SKM-1 treated with dmso at 0.1 percent for 144 hours (cell line): ENCODE measurements at regions not wholly inside any gene's neighbourhood (a gene's known extent, or its start where the extent isn't known, plus 50 kb on each side); places are given as distances from the start of the nearest gene placed in this dataset.

Source experiments
- DNase-seq: peaks from one replicate; lab custom pipeline; 2025; ENCODE audit not compliant: unreplicated experiment; lab: John Stamatoyannopoulos, UW

DNA sequence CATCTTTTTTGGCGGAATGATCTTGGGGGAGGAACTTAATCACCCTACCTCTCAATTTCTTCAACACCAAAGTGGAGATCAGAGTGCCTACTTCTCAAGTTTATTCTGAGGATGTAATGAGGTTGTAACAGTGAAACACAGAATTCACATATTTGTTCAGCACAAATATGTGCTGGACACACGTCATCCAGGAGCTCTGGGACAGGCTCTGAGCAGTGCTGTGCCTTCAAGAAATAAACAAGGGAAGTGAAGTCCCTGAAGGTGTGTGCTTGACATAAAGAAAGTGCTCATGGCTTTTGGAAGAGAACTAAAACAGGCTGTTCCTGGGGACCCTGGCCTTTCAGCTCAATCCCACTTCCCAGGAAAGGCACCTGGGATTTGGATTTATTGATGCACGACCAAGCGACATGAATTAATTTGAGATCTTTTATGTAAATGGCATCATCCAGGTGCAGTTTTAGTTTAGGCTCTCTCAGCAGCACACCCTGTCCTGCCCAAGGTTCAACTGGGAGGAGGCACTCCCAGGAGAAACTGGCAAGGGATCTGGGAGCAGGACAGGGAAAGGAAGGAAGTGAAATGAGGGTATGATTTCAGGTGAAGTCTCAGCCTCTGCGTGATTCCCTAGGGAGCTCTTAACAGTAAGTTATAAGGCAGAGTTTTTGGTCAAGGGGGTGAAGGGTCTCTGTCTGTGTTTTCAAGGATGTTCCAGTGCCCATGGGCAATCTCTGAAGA lies 211.0 kb downstream of the FOXA2 start:
- no peak for DNase-seq

DNA sequence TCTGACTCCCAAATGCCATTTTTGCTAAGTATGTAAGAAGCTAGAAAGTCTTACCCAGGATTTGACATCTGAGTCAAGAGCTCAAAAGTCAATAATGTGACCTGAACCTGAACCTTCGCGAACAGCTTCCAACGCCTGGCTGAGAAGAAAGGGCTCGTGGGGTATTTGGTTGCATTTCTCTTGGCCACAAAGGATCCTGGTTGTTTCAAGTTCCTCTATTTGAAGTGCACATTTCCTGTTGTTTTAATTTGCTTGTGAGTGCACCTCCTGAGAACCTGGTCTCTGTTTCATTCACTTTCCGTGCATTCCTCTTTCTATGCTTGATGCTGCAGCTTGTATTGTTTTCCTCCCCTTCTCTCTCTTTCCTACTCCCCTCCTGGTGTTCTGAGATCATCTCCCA lies 212.5 kb downstream of the FOXA2 start:
- no peak for DNase-seq

DNA sequence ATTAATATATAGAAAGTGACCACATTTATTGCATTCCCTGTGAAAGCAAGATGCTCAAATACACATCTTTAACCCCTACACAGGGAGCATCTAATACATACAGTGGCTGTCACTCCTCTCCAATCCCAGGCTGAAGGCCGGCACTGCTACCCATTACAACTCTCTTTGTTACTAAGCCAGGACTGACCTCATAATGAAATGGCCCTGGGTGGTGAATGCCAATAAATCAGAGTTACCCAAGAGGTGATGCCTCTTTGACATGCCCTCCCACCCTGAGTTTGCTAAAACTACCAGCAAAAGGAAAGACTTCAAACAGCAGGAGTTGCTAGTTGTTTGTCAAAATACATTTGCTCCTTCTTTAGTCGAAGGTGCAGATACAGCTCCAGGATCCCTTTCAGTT lies 214.2 kb downstream of the FOXA2 start:
- no peak for DNase-seq

DNA sequence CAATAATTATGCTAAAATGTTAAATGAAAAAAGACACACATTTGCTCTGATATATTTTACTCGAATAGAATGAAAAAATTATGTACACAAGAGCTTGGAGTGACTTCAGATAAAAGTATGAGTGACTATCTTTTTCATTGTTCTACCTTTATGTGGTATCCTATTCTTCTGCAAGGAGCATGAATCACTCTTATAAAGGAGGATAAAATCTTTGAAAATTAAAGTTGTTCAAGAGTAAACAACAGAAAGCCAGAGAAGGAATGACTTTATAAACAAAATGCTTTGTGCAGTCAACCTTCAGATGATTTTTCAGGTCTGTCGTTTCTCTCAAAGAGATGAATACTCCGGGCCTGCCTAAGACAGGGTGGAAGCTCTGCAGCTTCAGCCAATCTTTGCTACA lies 215.3 kb downstream of the FOXA2 start:
- no peak for DNase-seq

DNA sequence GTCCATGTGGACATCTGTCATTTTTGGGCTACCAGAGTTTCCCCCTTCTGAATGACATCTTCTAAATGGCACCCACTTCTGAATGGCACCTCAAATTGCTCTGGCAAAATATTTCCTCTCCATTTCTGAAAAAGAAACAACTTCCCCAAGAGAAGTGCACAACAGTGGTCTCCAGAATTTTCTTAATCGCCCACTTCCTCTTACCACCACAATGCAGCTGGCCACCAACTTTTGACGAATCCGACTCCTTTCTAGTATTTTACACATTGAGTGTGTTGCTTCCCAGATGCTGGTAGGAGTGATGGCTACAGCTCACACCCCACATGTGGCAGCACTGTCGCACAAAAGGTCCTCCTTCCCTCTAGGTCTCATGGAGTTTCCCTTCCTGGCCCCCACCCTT lies 216.1 kb downstream of the FOXA2 start:
- DNase-seq = no peak

DNA sequence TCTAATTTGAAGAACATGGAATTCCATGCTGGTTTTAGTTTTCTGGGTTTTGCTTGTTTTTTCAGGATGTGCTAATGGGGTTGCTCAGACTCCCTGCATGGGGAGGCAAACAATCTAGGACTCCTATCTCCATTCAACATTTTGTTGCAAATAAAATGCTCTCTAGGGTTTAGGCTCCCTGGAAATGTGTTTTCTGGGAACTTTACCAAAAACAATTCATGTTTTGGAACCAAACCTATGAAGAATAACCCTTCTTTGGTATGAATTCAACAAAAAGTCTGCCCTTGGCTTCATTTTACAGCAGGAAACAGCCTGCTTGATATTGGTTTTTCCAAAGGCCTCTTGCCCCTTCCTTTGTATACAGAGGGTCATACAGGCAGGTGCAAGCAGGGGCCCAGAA lies 217.7 kb downstream of the FOXA2 start:
- no peak for DNase-seq

DNA sequence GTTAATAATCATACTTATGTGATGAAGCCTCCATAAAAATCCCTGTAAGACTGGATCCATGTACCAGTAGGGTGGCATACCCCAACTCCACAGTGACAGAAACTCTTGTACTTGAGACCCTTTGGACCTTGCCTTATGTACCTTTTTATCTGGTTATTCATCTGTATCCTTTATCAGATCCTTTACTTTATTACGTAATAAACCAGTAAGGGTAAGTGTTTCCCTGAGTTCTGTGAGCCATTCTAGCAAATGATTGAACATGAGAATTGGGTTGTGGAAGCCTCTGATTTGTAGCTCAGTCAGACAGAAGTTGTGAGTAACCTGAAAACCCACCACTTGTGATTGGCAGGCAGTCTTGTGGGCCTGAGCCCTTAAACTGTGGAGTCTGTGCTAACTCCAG lies 229.7 kb downstream of the FOXA2 start:
- DNase-seq = no peak

DNA sequence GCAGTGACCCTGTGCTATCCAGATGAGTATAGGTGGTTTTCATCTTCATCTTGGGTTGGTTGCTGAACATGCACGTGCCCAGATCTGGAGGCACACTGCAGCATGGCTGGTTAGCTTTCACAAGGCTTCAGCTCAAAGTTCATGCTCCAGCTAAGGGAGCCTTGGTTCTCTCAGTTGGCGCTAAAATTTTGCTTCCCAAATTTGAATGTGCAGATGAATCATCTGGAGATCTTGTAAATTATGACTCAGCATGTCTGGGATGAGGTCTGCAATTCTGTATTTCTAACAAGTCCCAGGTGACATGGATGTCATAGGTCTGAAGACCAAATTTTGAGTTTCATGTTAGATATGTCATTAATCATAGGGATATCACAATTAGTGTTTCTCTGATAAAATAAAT lies 230.8 kb downstream of the FOXA2 start:
- DNase-seq = no peak

DNA sequence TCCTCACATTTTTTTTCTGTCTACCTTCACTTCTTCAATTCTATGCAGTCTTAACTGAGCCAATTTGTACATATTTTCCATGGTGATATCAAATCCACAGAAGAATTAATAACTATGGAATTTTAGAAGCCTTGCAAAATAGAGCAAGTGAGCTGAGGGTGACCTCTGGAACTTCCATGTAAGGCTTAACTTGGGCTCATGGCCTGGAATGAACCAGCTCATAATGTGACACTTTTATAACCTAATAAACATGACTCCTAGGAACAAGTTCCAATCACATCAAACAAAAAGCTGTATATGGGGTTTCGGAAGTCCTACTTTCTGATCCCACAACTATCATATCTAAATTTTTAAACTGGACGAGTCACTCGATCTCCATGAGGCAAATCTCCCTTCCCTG lies 232.4 kb downstream of the FOXA2 start:
- no peak for DNase-seq

DNA sequence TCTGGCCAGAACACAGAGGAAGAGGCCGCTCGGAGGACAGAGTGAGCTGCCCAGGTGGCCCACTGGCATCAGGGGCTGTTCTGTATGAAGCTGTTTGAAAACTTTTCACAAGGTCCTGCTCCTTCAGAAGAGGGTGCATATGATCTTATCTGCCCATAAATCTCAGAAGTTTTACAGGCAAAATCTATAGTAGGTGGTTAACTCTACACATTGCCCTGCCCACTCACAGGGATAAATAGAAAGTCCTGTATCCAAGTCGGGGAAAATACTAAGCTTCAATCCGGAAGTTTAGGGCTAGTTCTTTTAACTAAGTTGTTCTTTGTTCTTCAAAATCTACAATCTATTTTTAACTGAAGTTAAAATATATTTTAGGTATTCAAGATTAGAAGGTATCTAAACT lies 233.7 kb downstream of the FOXA2 start:
- no peak for DNase-seq

DNA sequence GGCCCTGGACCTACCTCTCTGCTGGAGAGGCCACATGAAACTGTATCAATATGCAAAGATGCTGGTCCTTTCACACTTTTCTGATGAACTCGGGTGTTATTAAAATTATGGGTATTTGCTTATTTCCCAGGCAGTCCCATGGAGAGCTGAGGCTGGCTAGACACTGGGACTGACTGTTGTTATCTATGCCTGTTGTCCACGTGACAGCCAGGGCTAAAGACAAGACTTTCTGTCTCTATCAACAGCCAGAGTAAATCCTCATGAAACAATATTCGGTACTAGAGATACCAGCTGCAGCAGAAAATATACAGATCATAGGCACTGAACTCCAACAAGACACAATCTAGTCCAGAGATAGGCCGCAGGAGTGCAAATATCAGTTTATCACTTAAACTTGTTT lies 236.4 kb downstream of the FOXA2 start:
- DNase-seq = no peak

DNA sequence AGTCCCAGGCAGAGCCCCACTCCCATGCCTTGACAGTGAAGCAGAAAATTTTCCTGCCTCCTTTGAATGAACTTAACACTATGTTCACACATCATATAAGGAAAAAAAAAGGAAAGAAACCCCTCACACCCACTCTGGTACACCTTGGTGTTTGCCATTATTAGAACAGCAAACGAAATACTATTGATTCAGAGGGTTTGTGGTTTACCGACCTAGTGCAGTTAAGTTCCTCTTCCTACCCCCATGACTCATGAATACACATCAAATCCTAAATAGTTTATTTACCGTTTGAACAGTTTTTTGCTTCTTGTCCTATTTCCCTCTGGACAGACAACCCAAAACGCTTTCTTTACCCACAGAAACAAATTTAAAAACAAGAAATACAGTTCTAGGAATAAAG lies 237.7 kb downstream of the FOXA2 start:
- peak; percentile 16 for DNase-seq

DNA sequence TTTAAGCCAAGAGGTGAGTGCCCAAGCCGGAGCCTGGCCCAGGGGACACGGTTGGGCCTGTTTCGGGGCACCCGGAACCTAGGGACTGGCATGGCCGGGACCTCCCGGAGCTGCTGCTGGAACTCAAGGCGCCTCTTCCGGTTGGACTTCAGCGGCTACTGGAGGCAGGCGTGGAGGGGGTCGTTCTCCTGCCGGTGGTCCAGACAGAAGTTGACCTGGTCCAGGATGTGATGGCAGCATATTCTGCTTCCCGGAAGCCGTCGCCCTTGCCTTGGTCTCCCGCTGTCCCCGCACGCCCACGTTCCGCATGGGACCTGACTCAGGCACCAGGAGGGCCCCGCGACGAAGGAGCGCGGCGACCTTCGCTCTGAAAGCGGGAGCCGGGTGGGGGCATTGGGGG lies 240.8 kb downstream of the FOXA2 start:
- no peak for DNase-seq

DNA sequence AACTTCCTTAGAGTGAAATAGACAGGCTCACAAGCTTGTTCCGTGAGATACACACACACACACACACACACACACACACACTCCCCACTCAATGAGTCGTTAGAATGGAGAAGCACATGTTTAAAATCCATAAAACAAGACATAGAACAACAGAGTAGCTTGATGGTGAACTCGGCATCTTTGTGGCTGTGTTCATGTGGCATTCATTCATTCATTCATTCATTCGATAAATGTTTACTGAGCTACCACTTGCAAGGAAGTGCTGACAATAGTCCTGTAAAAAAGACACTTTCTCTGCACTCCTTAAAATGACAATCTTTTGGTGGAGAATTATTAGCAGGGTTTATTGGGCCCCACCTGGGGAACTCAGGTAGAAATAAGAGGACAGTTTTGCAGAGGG lies 242.0 kb downstream of the FOXA2 start:
- DNase-seq = no peak

DNA sequence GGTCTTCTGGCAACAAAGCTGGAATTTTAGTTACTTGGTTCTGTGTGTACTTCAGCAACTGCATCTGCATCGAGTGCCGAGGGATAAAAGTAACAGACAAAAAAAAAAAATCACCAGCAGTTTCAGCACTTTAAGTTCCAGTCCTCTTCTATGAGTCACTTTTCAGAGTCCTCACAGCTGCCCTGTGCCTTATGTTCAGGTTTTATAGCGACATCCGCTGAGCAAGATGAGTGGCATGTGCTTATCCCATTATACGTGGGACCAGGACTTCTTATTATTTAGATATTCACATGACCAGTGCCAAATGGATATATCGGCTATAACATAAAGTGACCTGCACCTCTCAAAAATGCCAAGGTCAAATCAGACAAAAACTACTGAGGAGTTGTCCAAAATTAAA lies 242.9 kb downstream of the FOXA2 start:
- no peak for DNase-seq

DNA sequence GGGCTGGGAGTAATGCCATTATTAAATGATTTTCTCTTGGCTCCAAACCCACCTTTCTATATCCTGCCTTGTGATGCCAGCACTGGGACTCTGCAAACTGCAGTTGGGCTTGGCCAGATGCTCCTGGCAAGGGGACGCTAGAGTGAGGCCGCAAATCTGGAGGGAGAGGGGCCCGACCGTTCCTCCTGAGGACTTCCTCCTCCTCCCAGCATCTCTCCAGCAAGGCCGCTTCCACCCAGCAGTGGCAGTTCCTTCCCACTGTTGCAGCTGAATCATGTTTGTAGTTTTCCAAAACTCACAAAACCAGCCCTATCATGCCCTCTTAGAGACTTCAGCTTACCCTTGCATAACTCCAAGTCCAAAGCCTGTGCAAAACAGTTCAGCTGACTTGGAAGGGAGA lies 244.4 kb downstream of the FOXA2 start:
- DNase-seq = no peak

DNA sequence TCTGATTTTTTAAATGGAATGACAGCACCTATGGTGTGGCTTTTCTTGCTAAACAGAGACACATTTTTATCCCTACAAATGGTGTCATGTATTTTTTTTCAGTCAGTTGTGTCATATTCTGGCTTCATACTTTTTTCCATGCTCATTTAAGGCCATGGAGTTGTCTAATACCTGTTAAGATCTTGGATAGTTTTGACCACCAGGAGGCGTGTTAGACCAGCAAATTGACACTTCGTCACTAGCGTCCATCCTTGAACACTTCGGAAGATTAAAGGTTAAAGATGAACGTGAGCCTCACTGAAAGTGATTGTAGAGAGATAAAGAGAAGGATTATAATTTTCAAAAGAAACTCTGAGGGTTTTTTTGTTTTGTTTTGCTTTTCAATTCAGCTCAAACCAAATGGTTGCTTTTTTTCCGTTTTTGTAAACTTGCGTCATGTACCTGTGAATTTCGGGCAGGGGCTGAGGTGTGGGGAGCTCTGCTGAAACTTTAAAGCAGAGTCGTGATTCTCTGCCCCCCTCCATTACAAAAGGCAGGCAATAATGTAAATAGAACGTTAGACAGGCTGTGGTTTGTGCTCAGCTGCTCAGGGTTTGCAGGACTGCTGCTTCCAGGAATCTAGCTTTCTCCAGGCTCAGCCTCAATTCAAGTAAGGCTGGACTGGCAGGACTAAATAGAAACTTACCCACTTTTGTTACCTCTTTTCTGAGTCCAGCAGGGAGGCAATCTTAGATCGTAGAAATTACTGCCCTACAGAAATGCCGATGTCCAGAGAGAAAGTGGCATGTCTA lies 245.1 kb downstream of the FOXA2 start:
- peak; percentile 57 for DNase-seq

DNA sequence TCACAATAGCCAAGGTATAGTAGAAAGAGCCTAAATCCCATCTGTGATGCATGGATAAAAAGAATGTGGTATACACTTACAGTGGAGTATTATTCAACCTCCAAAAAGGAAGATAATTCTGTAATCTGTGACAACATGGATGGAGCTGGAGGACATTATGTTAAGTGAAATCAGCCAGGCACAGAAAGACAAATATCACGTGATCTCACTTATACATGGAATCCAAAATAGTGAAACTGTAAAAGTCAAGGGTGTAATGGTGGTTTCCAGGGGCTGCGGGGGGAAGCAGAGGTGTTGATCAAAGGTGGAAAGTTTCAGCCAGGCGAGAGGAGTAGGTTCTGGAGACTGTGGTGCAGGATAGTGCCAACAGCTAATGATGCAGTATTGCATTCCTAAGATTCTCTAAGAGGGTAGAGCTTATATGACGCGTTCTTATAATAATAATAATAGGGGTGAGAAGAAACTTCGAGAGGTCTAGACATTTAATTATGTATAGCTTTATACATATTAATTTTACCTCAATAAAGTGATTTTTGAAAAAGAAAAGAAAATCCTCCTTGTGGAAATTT lies 246.1 kb downstream of the FOXA2 start:
- DNase-seq = no peak

DNA sequence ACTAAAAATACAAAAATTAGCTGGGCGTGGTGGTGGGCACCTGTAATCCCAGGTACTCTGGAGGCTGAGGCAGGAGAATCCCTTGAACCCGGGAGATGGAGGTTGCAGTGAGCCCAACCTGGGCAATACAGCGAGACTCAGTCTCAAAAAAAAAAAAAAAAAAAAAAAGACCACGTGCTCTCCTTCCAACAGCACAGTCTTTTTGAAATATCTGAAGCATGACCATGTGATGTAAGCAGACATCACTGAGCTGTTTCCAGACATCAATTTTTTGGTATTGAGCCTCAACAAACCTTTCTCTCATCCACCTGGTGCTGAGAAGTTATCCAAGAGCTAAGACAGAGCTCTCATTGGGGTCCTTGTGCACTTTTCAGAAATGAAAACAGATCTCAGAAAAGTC lies 249.2 kb downstream of the FOXA2 start:
- DNase-seq = no peak

DNA sequence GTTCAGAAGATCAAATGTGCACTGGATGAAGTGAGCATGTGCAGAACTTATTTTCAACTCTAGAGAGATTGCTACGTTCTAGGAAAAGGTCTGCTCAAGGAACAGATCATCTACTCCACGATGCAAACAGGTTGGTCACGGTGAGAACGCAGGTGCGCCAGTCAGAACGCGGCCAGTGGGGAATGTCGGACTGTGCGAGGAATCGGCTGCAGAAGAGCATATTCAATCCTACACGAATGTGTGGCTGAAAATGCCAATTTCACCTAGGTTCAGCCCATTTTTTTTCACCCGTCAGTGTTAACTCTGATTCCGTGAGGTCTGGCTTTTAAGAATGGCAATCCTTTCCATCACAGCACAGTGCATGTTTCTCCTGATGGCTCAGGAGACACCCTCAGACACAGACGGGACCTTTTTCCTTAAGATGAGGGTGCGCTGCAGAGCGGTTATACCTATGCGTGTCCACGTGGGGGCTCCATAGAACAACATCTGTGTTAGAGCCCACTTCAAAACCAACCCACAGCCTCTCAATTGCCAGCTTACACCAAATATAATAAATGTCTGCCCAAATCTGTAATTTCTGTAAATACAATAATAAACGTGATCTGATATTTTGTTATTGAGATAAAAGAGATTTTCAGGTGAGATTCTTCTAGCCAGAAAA lies 250.4 kb downstream of the FOXA2 start:
- DNase-seq = peak; percentile 67

DNA sequence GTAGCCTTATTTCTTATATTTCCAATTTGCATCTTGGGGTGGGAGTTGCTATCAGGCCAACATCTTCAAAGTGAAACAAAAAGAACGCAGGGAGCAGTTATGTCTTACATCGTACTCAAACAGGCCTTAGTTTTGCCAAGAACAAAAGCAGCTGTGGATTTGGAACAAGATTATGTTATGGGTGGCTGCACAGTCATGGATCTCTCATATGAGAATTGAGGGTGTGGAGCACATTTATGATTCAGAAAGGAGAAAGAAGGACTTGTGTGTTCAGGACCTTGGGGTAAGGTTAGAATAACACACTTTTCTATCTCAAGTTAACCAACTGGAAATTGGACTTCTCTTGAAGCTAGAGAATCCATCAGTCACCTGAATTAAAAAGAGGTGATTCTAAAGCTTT lies 259.9 kb downstream of the FOXA2 start:
- DNase-seq = no peak

DNA sequence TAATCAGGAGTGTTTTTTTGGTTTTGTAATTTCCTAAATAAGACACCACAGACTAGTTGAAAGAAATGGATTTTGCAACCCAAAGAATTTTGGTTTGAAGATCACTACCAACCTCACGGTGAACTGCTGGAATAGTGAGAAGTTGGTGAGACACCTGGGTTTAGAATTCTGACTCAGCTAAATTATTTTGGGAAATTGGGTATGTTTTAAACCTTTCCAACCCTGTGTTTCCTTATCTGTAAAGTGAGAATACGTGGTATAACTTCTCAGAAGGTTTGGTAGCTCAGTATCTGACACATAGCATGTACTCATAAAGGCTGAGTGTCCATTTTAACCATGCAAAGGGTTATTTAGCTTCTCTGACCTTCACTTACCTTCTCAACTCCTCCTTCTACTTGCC lies 261.9 kb downstream of the FOXA2 start:
- DNase-seq = no peak
